Activated naive CD8-positive, alpha-beta T cell treated with anti-CD3 and anti-CD28 coated beads, Interleukin-2, amount 50 U/mL, for 24 hours (primary cell): ENCODE measurements at regions not wholly inside any gene's neighbourhood (a gene's known extent, or its start where the extent isn't known, plus 50 kb on each side); places are given as distances from the start of the nearest gene placed in this dataset.

ENCODE experiments used
- ATAC-seq: fragments of 150-1000 bp; cut with Tn5 transposase; one replicate; pipeline ENCODE4 v1.10.0; 2021
- DNase-seq: peaks from one replicate; pipeline ENCODE4 v3.0.0; 2021
- H3K27ac Mint-ChIP-seq: one replicate; pipeline ENCODE4 v1.8.0; 2021; ENCODE audit warnings: mild to moderate bottlenecking, mixed read lengths
- H3K27me3 Mint-ChIP-seq: one replicate; pipeline ENCODE4 v1.8.0; 2021; ENCODE audit warnings: mixed read lengths
- H3K36me3 Mint-ChIP-seq: one replicate; pipeline ENCODE4 v1.8.0; 2021; ENCODE audit warnings: low read depth, mixed read lengths
- H3K4me1 Mint-ChIP-seq: one replicate; pipeline ENCODE4 v1.8.0; 2021; ENCODE audit warnings: mixed read lengths
- H3K4me3 Mint-ChIP-seq: one replicate; pipeline ENCODE4 v1.8.0; 2021; ENCODE audit warnings: mild to moderate bottlenecking, moderate library complexity, mixed read lengths
- H3K9me3 Mint-ChIP-seq: one replicate; pipeline ENCODE4 v1.8.0; 2021; ENCODE audit warnings: mixed read lengths

GRCh38 chr17:53891726-53892125 is 69.0 kb downstream of the KIF2B start:
- ATAC-seq, result no peak
- no peak overlapping the region for H3K27ac Mint-ChIP-seq
- no peaks in the 10 kb centered on the region for H3K4me1 Mint-ChIP-seq
- H3K9me3 Mint-ChIP-seq, result peaks cover 17% of the 10 kb centered on the region
- no peaks in the 10 kb centered on the region for H3K27me3 Mint-ChIP-seq
- no peaks in the 10 kb centered on the region for H3K36me3 Mint-ChIP-seq
- no peak for DNase-seq
- H3K4me3 Mint-ChIP-seq, result no peak overlapping the region

- Mint-ChIP-seq H3K9me3 (peaks cover 17% of the 10 kb centered on the region), H3K4me1 (no peaks in the 10 kb centered on the region), H3K27ac (no peak overlapping the region), H3K36me3 (no peaks in the 10 kb centered on the region), H3K27me3 (no peaks in the 10 kb centered on the region), H3K4me3 (no peak overlapping the region)
- no peak for DNase-seq
- ATAC-seq, result no peak
Observed at GRCh38 chr17:53892222-53892621, 69.5 kb downstream of the KIF2B start.

- no peak overlapping the region for H3K4me3 Mint-ChIP-seq
- peaks cover 21% of the 10 kb centered on the region for H3K9me3 Mint-ChIP-seq
- no peaks in the 10 kb centered on the region for H3K27me3 Mint-ChIP-seq
- no peaks in the 10 kb centered on the region for H3K36me3 Mint-ChIP-seq
- ATAC-seq (no peak), DNase-seq (no peak)
- no peaks in the 10 kb centered on the region for H3K4me1 Mint-ChIP-seq
- H3K27ac Mint-ChIP-seq, result no peak overlapping the region
Observed at GRCh38 chr17:53894591-53894990, 71.9 kb downstream of the KIF2B start.

GRCh38 chr17:53896047-53896446 is 73.3 kb downstream of the KIF2B start:
- Mint-ChIP-seq H3K9me3 (peaks cover 29% of the 10 kb centered on the region), H3K36me3 (no peaks in the 10 kb centered on the region), H3K27me3 (no peaks in the 10 kb centered on the region), H3K4me3 (no peak overlapping the region), H3K27ac (no peak overlapping the region), H3K4me1 (no peaks in the 10 kb centered on the region)
- DNase-seq (no peak), ATAC-seq (no peak)

GRCh38 chr17:53900951-53901350 is 78.2 kb downstream of the KIF2B start:
- Mint-ChIP-seq H3K27me3 (no peaks in the 10 kb centered on the region), H3K4me3 (no peak overlapping the region), H3K27ac (no peak overlapping the region), H3K9me3 (peaks cover 34% of the 10 kb centered on the region), H3K4me1 (no peaks in the 10 kb centered on the region), H3K36me3 (no peaks in the 10 kb centered on the region)
- ATAC-seq (no peak), DNase-seq (no peak)

- DNase-seq (no peak), ATAC-seq (no peak)
- H3K27me3 Mint-ChIP-seq, result no peaks in the 10 kb centered on the region
- H3K4me1 Mint-ChIP-seq, result no peaks in the 10 kb centered on the region
- no peak overlapping the region for H3K27ac Mint-ChIP-seq
- peaks cover 27% of the 10 kb centered on the region for H3K9me3 Mint-ChIP-seq
- H3K36me3 Mint-ChIP-seq, result no peaks in the 10 kb centered on the region
- H3K4me3 Mint-ChIP-seq, result no peak overlapping the region
Observed at GRCh38 chr17:53907435-53907834, 84.7 kb downstream of the KIF2B start.

GRCh38 chr17:53909802-53910201 is 87.1 kb downstream of the KIF2B start:
- H3K4me1 Mint-ChIP-seq, result no peaks in the 10 kb centered on the region
- peaks cover 23% of the 10 kb centered on the region for H3K9me3 Mint-ChIP-seq
- H3K36me3 Mint-ChIP-seq, result no peaks in the 10 kb centered on the region
- no peak for ATAC-seq
- H3K4me3 Mint-ChIP-seq, result no peak overlapping the region
- no peak for DNase-seq
- no peak overlapping the region for H3K27ac Mint-ChIP-seq
- no peaks in the 10 kb centered on the region for H3K27me3 Mint-ChIP-seq

- H3K36me3 Mint-ChIP-seq, result no peaks in the 10 kb centered on the region
- DNase-seq, result no peak
- H3K4me3 Mint-ChIP-seq, result no peak overlapping the region
- ATAC-seq, result no peak
- no peak overlapping the region for H3K27ac Mint-ChIP-seq
- no peaks in the 10 kb centered on the region for H3K4me1 Mint-ChIP-seq
- no peaks in the 10 kb centered on the region for H3K27me3 Mint-ChIP-seq
- H3K9me3 Mint-ChIP-seq, result peaks cover 19% of the 10 kb centered on the region
Observed at GRCh38 chr17:53912117-53912516, 89.4 kb downstream of the KIF2B start.

GRCh38 chr17:53919356-53919755 is 96.6 kb downstream of the KIF2B start:
- Mint-ChIP-seq H3K36me3 (no peaks in the 10 kb centered on the region), H3K9me3 (peaks cover 8% of the 10 kb centered on the region), H3K4me3 (no peak overlapping the region), H3K4me1 (no peaks in the 10 kb centered on the region), H3K27ac (no peak overlapping the region), H3K27me3 (no peaks in the 10 kb centered on the region)
- ATAC-seq (no peak), DNase-seq (no peak)

GRCh38 chr17:53924530-53925455 is 102.1 kb downstream of the KIF2B start:
- Mint-ChIP-seq H3K27ac (no peak overlapping the region), H3K27me3 (no peaks in the 10 kb centered on the region)

GRCh38 chr17:53932386-53932785 is 109.7 kb downstream of the KIF2B start:
- ATAC-seq, result no peak
- Mint-ChIP-seq H3K36me3 (no peaks in the 10 kb centered on the region), H3K9me3 (peaks cover 16% of the 10 kb centered on the region), H3K27ac (no peak overlapping the region), H3K27me3 (no peaks in the 10 kb centered on the region), H3K4me1 (no peaks in the 10 kb centered on the region), H3K4me3 (no peak overlapping the region)
- no peak for DNase-seq

More at GRCh38 chr17:53924530-53925455, 102.1 kb downstream of the KIF2B start:
- no peak overlapping the region for H3K4me3 Mint-ChIP-seq
- DNase-seq, result no peak
- ATAC-seq, result no peak
- peaks cover 15% of the 10 kb centered on the region for H3K9me3 Mint-ChIP-seq
- no peaks in the 10 kb centered on the region for H3K4me1 Mint-ChIP-seq
- H3K36me3 Mint-ChIP-seq, result no peaks in the 10 kb centered on the region

- H3K27ac Mint-ChIP-seq, result no peak overlapping the region
- H3K36me3 Mint-ChIP-seq, result no peaks in the 10 kb centered on the region
Observed at GRCh38 chr17:53934931-53935330, 112.2 kb downstream of the KIF2B start.

GRCh38 chr17:53941231-53941630 is 118.5 kb downstream of the KIF2B start:
- peaks cover 4% of the 10 kb centered on the region for H3K9me3 Mint-ChIP-seq
- DNase-seq, result no peak
- H3K27ac Mint-ChIP-seq, result no peak overlapping the region
- ATAC-seq, result no peak
- no peak overlapping the region for H3K4me3 Mint-ChIP-seq
- H3K4me1 Mint-ChIP-seq, result no peaks in the 10 kb centered on the region
- no peaks in the 10 kb centered on the region for H3K27me3 Mint-ChIP-seq
- H3K36me3 Mint-ChIP-seq, result no peaks in the 10 kb centered on the region

More at GRCh38 chr17:53934931-53935330, 112.2 kb downstream of the KIF2B start:
- no peak for DNase-seq
- Mint-ChIP-seq H3K4me1 (no peaks in the 10 kb centered on the region), H3K27me3 (no peaks in the 10 kb centered on the region), H3K4me3 (no peak overlapping the region), H3K9me3 (peaks cover 11% of the 10 kb centered on the region)
- ATAC-seq, result no peak

- ATAC-seq, result no peak
- H3K9me3 Mint-ChIP-seq, result peaks cover 4% of the 10 kb centered on the region
- DNase-seq, result no peak
- H3K4me3 Mint-ChIP-seq, result no peak overlapping the region
- H3K36me3 Mint-ChIP-seq, result no peaks in the 10 kb centered on the region
- no peaks in the 10 kb centered on the region for H3K4me1 Mint-ChIP-seq
- no peak overlapping the region for H3K27ac Mint-ChIP-seq
- no peaks in the 10 kb centered on the region for H3K27me3 Mint-ChIP-seq
Observed at GRCh38 chr17:53942436-53942835, 119.7 kb downstream of the KIF2B start.

GRCh38 chr17:53942898-53943297 is 120.2 kb downstream of the KIF2B start:
- H3K9me3 Mint-ChIP-seq, result peaks cover 4% of the 10 kb centered on the region
- H3K4me1 Mint-ChIP-seq, result no peaks in the 10 kb centered on the region
- no peak for DNase-seq

More at GRCh38 chr17:53942898-53943297, 120.2 kb downstream of the KIF2B start:
- no peak overlapping the region for H3K27ac Mint-ChIP-seq
- no peak overlapping the region for H3K4me3 Mint-ChIP-seq
- no peaks in the 10 kb centered on the region for H3K36me3 Mint-ChIP-seq
- no peak for ATAC-seq
- H3K27me3 Mint-ChIP-seq, result no peaks in the 10 kb centered on the region
